GM18498 (cell line): ENCODE measurements at regions not wholly inside any gene's neighbourhood (a gene's known extent, or its start where the extent isn't known, plus 50 kb on each side); places are given as distances from the start of the nearest gene placed in this dataset.

Source experiments
- ATAC-seq: cut with Tn5 transposase; IDR thresholded peaks from one replicate; pipeline ENCODE4 v1.9.1; 2021; ENCODE audit warnings: mild to moderate bottlenecking, moderate library complexity; ENCODE audit not compliant: unreplicated experiment

DNA sequence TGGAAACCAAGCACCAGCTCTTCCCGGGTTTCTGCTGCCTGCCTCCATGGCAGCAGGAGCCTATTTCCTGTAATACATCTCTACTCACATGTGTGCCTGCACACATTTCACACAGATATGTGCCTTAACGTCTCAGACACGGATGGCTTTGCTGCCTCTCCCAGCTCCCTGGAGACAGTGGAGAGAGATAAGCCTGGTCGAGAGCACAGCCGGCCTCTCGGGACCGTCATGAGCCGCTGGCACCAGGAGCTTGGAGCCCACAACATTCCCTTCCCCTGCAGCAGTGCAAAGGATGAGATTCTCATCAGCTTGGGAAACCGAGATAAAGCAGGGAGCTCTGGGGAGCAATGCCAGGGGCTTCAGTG lies 587.7 kb downstream of the BRD1 start:
- ATAC-seq = no peak

DNA sequence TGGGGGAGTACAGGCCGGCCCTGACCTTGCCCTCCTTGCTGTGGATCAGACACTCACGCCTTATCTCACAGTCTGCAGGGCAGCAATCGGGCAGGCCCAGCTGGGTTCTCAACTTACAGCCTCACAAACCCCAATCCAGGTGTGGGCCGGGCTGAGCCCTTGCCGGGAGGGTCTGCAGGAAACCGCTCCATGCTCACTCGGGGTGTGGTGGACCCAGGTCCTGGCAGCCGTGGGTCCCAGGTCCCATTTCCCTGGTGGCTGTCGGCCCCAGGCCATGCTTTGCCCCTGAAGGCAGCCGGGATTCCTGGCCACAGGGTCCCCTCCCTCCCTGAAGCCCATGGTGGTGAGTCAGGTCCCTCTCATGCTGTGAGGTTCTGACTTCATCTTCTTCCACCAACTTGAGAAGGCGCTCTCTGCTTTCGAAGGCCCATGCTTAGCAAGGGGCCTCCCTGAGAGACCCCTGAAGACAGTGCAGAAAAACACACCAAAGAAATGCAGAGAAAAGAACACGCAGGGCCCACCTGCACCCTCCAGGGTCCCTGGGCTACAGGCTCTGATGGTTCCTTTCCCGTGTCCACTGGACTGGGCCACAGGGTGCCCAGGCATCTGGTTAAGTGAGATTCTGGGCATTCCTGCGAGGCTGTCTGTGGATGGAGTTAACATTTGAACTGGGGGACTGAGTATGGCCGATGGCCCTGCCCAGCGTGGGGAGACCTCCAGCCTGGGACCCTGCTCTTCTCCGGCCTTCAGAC lies 588.2 kb downstream of the BRD1 start:
- ATAC-seq = no peak

DNA sequence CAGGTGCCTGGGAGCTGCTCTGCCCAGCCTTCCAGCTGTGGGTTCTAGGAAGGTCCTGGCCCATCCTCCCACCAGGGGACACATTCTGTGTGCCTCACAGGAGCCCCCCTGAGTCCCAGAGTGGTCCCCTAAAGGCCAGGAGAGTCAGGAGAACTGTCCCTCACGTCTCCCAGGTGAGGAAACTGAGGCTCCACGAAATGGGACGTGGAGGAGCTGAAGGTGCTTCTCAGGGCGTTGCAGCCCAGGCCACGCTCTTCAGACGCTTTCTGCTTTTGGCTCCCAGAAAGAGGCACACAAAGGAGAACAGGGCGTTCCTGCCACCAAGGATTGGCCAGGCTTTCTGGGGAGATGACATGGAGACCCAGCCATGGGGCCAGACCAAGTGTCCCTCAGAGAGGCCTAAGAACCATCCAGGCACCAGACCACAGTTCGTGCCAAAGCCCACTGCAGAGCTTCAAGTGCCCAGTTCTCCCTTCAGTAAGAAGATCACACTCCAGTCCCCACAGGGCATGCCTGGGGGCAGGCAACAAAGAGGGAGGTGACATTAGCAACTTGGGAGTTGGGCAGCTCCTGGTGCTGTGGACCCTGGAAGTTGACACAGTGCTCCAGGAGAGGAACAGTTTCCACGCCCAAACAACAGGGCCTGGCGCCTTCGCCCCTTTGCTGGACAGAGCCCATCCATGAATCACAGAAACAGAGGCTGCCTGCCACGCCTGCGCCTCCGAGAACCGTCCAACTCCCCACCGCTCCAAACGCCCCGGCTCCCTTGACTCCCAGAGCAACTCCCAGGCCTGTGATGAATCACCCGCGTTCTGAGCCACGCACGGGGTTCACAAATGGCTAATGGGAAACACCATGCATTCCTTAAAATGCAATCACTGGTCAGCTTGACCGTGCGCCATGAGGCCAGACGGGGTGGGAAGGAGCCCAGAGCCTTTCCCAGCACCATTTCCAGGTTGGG lies 589.2 kb downstream of the BRD1 start:
- ATAC-seq = no peak

DNA sequence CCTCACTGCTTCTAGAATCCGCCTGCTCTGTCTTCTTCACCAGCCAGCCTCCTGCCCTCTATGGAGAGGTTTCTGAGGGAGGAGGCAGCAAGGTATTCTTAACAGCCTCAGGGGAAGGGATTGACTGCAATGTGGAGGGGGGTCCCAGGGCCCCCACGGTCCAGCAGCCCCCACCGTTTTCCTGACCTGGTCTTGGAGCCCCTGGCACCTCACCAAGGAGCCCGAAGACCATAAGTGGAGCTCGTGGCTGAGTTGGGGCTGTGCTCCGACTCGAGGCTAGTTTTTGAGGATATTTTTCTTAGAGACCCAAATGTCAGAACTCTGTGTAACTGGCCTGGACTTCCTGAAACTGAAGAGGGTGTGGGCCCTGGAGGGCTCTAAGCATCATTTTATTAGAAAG lies 590.0 kb downstream of the BRD1 start:
- ATAC-seq = no peak

DNA sequence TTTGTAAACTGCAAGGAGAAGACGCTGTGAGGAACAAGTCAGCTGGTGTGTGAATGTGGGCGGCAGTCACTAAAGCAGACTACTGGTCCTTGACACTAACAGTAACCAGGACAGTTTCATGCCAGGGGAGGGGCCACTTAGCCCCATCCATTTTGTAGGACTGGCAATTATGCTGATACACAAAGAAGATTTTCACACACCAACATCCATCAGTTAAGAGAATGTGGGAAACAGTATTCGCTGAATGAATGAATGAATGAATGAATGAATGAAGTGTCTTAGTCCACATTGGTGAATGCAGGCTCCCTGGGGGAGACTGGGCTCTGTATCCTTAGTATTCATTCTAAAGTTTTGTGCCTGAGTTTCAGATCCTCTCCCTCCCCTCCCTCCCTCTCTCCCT lies 590.4 kb downstream of the BRD1 start:
- ATAC-seq = no peak

DNA sequence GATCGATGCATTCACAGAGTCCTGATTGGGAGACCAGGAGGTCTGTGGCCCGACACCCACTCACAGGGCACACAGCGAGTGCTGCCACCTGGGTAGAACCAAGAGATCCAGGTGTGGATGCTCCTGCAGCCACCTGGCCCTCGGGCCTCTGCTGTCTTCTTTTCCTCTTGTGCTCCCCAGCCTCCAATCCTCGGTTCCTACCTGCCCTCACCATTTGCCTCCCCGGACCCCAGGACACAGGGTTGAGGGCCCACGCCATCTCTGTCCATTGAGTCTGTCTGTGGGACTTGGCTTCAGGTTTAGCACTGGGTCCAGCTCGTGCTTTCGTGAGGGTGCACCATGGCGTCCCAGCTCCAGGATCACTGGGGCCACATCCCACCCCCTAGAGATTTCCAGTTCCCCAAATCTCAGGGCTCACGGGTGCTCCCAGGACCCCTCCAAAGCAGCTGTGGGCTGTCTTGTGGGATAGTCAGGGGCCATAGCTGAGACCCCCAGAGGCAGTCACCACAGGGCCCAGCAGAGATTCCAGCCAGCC lies 591.1 kb downstream of the BRD1 start:
- ATAC-seq = no peak

DNA sequence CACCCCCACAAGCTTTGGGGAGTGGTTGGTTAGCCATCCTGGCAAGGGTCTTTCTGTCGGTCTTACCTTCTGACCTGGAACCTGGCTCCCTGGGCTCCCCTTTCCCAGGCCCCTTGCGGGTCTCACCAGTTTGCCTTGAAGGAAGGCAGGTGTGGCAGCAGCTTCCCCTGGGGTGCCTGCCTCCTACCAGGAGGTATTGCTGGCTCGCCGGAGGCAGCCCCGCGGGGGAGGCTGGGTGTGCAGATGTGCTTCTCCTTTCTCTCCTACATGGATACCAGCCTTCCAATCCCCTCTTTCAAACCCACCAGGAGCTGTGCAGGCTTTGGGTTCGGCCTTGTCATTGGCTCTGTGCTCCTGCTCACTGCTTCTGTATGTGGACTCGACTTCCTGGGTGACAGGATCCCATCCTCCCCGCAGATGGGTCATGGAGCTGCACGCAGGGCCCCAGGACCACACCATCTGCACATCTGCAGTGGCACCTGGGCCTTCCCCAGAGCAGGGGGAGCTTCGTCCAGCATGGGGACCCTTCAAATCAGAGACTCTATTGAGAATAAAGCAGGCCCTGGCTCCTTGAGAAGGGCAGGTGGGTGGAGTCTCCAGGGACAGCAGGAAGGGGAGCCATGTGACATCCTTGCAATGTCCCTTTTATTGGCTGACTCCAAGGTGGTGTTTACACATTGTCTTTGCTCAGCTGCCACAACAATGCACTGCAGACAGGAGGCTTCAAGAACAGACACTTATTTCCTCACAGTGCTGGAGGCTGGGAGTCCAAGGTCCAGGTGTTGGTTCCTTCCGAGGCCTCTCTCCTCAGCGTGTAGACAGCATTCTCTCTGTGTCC lies 592.0 kb downstream of the BRD1 start:
- ATAC-seq = no peak

DNA sequence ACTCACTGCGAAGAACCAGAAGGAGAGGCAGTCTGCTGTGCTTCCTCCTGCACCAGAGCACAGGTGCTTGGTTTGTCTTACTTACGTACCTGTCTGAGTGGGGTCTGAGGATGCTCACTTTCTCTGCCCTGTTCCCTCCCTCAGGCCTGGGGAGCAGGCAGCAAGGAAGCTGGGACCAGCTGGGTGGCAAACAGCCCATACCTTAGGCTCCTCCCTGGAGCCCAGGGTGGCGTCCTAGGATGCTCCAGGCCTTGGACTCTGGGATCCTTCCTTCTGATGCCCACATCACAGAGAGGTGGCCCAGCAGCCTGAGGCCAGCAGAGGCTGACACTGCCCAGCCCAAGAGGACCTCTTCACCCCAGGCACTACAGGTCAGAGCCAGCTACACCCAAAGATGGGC lies 593.2 kb downstream of the BRD1 start:
- ATAC-seq = no peak

DNA sequence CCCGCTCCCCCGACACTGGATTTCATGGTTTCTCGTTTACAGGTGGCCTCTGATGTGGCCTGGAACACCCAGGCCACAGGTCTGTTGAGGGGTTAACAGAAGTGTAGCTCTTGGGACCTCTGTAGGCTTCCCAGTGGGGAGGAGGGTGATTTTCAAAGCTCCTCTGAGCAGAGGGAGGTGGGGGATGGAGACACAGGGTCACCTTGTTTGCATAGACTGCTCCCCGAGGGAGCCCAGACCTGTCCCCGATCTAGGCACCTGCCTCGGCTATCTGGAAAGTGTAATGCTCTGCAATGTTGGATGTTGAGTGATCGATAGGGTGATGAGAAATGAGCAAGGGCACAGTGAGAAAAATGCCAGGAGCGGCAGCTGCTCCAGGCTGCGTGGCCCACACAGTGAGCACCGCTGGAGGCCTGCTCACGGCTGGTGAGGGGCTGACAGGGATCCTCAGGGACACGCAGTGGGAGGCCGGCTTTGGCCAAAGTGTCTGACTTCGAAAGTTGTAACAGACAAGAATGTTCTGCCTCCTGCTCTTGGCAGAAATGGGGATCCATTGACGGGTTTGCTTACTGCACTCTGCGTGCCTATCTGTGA lies 594.1 kb downstream of the BRD1 start:
- ATAC-seq = no peak

DNA sequence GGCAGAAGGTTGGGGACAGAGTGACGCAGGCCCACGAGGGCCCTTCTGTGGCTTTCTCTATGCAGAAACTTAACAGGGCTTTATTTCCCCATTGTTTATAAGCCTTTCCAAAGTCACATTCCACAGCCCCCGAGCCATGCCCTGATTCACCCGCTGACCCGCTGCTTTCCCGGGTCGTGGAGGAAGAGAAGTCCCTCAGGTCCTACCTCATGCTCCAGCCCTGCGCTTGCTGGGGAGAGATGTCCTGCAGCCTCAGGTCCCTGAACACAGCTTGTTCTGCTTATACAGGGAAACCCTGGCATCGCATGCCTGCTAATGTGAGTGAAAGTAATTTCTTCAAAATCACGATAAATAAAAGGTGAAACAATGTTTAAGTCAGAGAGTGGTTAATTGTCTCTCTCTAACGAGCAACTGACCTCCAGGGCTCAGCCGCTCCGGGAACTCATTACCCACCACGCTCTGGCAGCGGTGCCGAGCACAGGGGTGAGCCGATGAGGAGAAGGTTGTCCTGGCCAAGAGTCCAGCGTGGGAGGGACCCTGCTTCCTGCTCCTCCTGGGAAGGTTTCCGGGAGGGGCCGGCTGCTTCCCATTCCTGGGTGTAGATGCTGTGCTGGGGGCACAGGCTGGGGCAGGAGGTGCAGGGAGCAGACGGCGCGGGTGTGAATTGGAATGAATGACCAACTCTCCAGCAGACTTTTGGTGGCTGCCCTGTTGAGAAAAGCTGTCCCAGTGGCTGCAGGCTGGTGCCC lies 595.2 kb downstream of the BRD1 start:
- ATAC-seq = no peak

DNA sequence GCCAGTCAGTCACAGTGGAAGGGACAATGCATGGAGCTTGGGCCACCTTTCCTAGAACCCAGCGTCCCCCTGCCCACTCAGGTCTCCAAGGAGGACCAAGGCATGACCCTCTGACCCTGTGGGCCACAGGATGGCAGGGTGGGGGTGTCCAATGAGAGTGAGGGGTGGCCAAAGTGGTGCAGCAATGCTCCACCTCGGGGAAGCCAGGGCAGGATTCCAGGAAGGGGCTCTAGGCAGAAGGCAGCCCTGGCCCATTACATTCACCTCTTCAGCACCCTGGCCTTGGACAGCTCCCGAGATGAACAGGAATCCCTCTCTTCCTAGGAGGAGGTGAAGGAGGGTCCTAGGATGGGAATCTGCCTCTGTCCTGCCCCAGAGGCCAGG lies 597.5 kb downstream of the BRD1 start:
- no peak for ATAC-seq

DNA sequence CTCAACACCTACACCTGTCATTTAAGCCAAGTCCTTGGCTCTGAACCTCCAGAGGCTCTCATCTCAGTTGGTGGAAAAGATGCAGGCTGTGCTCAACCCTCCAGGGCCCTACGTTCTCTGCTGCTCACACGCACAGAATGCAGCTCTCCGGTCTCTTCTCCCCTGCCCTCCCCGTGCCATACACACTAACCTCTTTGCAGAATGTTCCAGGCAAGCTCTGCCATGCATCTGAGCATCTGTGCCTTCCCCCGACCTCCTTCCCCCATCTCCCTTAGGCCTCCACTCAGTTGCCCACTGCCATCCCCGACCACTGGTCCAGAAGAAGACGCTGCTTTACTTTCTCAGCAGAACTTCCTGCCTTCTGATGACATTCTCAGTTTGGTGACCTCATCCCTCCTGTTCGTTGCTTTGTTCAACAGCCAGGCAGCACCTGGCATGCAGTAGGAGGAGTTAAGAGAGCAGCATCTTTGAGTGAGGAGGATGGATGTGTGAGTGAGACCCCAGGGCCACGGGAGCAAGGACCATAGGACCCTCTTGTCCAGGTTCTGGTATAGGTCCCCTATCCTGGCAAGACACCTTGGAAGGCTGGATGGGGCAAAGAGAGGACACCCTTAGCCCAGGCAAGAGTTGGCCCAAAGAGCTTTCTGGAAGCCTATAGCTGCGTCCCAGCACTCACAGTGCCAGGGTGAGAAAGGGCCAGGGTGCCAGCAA lies 598.0 kb downstream of the BRD1 start:
- ATAC-seq = no peak

DNA sequence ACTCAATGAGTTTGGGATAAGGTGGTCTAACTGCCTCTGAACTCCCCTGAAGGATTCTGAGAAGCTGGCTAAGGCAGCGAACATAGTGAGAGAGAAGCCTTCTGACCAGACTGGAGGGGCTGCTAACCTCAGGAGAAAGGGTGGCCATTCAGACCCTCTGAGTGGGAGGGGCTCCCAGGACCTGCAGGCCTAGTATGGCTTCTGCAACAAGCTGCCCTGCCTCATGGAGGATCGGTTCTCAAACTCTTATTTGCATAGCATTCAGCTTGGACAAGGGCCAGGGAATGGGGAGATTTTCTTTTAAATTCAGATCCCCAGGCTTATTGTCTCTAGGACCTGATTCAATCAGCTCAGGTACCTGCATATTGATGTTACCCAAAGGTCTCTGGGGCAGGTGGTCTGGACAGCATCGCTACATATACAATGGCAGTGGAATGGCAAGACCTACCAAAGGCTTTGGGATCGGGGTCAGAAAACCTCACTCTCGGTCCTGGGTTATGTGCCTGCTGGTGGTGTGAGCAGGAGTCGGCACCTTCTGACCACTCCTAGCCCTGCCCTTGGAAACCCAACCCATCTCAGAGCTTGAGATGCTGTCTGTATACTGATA lies 599.1 kb downstream of the BRD1 start:
- no peak for ATAC-seq

DNA sequence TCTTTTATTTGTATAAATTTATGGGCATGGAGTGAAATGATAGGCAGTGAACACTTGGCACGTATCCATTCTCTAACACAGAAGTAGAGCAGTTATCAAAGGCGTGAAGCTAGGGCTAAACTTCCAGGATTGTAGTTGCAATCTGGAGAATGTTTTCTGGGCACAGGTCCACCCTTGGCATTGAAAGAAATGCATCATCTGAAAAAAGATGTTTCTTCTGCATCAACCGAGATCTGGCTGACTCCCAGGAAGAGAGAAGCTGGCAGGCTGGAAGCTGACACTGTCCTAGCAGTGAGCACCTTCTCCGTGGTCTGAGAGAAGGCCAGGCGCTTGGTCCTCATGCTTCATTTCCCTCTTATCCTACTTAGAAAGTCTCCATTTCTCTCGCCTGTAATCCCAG lies 600.0 kb downstream of the BRD1 start:
- no peak for ATAC-seq

DNA sequence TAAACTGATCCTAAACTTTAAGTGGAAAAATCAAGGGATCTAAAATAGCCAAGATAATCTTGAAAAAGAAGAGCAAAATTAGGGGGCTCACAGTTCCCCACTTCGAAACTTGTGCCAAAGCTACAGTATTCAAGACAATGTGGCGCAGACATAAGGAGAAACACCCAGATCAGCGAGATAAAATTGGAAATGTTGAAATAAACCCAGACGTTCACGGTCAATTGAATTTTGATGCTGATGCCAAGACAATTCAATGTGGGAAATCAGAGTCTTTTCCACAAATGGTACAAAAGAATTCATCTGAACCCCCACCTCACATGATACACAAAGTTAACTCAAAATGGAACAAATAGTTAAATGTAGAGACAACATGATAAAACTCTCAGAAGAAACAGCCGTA lies 601.6 kb downstream of the BRD1 start:
- ATAC-seq = no peak

DNA sequence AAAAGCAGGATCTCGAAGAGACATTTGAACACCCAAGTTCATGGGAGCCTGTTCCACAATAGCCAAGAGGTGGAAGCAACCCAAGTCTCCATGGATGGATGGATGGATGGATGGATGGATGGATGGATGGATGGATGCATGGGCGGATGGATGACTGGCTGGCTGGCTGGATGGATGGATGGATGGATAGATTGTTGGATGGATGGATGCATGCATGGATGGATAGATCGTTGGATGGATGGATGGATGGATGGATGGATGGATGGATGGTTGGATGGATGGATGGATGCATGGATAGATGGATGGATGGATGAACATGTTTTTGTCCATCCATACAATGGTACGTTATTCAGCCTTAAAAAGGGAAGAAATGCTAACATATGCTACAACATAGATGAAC lies 603.4 kb downstream of the BRD1 start:
- no peak for ATAC-seq

DNA sequence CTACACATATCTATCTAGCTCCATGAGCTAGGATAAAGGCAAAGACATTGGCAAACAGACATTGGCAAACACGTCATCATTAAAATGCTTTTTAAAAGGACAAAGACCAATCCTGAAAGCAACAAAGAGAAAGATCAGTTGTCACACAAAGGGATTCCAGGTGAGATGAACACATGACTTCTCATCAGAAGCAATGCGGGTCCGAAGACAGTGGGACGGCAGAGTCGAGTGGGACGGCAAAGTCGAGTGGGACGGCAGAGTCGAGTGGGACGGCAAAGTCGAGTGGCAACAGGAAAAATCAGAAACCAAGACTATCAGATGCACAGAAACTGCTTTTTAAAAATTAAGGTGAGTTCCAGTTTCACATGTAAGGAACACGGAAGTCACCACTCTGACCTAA lies 609.5 kb downstream of the BRD1 start:
- ATAC-seq = no peak

DNA sequence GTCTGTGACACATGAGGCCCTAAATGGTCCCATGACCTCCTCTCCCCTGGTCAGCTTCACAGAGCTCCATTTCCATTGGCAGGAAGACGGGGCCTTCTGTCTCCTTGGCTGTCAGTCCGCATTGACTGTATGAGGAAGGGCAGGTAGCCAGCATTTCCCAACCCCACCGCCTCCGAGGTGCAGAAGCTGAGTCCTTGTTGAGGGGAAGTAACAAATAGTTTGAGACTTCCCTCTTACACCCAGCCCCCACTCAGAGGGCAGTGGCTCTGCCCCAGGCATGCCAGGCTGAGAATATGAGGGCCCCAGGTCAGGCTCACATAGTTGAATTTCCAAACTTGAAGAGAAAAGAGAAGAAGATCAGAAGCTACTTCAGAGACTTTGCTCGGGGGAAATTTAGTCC lies 611.1 kb downstream of the BRD1 start:
- no peak for ATAC-seq

DNA sequence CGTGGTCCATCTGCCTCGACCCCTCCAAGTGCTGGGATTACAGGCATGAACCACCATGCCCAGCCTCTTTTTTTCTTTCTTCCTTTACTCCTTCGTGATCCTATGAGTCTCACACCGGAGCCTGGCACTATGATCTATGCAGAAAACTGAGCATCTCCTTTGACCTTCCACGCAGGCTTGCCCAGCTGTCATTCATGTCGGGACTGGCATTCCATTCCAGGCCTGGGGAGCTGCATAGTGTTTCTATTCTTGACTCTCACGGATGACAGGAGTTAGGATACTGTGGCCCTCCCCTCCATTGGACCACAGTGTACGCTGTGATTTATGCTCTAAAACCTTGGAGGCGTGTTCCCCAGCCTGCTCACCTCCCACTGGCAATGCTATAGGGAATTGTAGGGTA lies 611.8 kb downstream of the BRD1 start:
- ATAC-seq = no peak
